HG03060 (cell line): ENCODE measurements at regions not wholly inside any gene's neighbourhood (a gene's known extent, or its start where the extent isn't known, plus 50 kb on each side); places are given as distances from the start of the nearest gene placed in this dataset.
"Not testable (repeated sequence)": the region's sequence is repeated elsewhere in the genome, so short reads cannot be mapped to it uniquely, and the experiment has no call there.

ENCODE experiments used
- ATAC-seq: cut with Tn5 transposase; IDR thresholded peaks from one replicate; pipeline ENCODE4 v1.9.1; 2021; ENCODE audit warnings: low read depth, moderate number of reproducible peaks; ENCODE audit not compliant: unreplicated experiment

GRCh38 chr1:208681878-208682663 lies 437.9 kb upstream of the PLXNA2 start:
- ATAC-seq: no peak

GRCh38 chr1:208682664-208683013 lies 438.5 kb upstream of the PLXNA2 start:
- ATAC-seq: no peak

GRCh38 chr1:208683141-208683540 lies 439.0 kb upstream of the PLXNA2 start:
- no peak for ATAC-seq

DNA sequence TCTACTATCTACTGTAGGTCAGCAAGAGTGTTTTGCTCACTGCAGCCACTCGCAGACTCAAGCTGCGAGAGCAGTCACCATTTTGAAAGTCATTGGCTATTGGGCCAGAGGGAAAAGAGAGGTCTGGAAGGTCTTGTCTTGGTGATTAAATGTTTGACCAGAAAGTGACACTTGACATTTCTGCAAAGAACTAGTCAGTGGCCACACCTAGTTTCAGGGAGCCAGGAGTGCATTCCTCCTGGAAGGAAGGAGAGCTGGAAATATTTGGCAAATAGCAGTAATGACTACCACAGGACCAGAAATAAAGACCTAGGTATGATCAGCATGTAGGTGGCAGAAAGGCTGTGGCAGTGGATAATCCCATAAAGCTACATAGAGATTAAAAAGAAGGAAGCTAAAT lies 440.0 kb upstream of the PLXNA2 start:
- ATAC-seq: no peak

DNA sequence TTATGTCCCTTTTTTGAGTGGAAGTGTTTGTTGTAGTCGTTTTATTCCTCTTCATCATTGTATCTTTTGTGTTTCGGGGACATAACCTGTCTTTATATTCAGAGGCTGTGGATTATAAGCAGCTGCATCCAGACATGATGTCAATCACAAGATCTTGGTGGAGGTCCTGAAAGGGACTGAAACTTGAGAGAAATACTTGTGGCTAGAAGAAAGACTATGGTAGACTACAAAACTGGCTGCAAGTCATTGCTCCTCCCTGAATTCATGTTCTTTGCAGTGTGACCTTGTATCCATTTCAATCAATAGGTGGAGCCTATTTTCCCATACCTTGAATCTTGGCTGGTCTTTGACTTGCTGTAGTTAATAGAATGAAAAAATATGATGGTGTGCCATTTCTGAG lies 442.4 kb upstream of the PLXNA2 start:
- no peak for ATAC-seq

DNA sequence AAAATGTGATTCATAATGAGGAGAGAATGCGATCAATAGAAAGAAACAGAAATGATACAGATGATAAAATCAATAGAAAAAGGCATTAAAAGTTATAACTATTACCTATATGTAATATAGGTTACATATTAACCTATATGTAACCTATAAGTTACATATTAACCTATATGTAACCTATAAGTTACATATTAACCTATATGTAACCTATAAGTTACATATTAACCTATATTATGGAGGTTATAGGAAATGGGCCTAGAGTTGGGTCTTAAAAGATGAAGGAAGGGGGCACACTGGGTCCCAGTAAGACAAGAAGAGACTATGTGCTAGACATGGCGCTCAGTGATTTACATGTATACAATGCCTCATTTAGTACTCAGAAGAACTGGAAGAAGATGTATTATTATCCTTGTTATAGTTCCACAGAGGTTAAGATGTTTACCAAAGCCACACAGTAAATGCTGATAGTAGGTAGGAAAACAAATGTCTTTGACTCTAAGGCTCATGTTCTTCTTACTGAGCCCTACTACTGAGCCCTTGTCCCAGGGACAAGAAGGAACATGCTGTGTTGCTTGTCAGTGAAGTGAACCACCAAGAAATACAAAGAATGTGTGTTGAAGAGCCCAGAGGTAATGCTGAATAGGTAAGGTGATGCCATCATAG lies 444.6 kb upstream of the PLXNA2 start:
- no peak for ATAC-seq

- no peak for ATAC-seq
Observed at GRCh38 chr1:208691012-208691411, 446.8 kb upstream of the PLXNA2 start.

DNA sequence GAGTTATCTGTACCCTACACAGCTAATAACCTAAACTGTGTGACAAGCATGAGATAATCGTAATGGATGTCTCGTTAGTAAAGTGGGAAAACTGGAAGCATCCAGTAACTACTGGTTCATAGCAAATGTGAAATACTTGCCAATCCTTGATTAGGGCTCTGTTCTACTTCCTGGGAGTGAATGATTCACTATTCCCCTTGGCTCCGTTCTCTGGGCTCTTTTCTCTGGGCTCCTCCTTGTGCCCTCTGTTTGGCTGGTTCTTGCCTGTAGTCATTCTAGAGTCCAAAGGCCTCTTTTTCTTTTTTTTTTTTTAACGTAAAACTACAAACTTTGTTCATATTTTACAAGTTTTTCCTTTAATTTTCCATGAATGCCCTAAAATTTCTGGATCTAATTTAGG lies 465.8 kb upstream of the PLXNA2 start:
- no peak for ATAC-seq

DNA sequence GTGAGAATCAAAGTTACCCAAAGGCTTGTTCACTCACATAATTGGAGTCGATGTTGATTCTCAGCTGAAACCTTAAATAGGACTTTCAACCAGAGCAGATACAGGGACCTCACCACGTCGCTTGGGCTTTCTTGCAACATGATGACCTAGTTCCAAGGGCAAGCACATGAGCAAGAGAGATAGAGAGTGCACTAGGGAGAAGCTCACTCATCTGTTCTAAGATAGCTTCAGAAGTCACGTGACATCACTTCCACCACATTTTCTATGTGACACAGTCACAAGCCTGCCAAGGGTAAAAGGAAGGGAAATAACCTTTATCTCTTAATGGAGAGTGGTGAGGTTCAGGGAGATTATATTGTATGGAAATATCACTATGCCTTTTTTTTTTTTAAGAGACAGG lies 470.1 kb upstream of the PLXNA2 start:
- no peak for ATAC-seq

DNA sequence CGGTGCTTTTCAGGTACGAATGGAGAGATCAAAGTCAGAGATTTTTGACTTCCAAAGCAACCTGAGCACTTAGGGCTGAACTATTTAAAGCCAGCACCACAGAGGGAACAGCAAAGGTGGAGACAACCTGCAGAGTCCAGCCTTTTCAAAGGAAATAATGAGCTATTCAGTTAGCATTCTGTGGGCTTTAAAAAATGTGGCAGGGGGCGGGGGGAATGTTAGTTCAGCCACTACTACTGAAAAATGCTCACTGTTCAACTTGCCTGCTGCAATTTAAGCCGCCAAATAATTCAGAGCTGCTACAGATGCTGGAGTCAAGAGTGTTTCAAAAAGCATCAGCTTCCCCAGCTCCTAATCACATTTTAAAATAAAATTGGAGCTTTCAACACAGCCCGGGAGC lies 473.3 kb upstream of the PLXNA2 start:
- ATAC-seq: no peak

DNA sequence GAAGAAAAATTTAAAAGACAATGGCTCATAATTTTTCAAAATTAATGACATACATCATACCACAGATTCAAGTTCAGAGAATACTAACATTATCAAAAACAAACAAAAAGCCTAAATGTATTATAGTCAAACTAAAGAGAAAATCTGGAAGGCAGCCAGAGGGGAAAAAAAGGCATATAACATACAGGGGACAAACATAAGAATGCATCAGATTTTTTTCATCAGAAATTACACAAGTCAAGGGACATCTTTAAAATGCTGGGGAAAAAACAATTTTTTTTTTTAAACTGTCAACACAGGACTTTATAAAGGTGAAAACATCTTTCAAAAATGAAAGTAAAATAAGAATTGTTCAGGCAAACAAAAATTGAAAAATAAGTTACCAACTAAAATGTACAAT lies 478.4 kb upstream of the PLXNA2 start:
- no peak for ATAC-seq

DNA sequence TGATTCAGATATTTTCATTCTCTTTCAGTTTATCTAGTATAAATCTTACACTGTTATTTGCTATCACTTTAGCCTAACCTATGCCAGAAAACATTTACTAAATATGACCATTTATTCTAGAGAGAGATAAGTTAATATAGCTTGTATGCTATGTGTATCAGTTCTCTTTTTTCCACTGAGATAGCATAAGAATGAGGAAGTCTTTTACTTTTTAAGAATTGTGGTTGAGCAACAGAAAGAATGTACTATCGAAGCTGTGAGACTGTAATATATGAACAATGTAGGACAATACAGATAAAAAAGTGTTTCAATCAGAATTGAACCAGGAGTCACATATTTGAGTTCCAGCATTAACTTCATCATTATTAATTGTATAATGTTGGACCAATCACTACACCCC lies 479.9 kb upstream of the PLXNA2 start:
- ATAC-seq: no peak

GRCh38 chr1:208728815-208729214 lies 484.6 kb upstream of the PLXNA2 start:
- ATAC-seq: no peak

- peak; percentile 92 for ATAC-seq
Observed at GRCh38 chr1:208731981-208732821, 488.0 kb upstream of the PLXNA2 start.

GRCh38 chr1:208737161-208737560 lies 493.0 kb upstream of the PLXNA2 start:
- no peak for ATAC-seq

- no peak for ATAC-seq
Observed at GRCh38 chr1:208737922-208738321, 493.7 kb upstream of the PLXNA2 start.

GRCh38 chr1:208739636-208740035 lies 495.5 kb upstream of the PLXNA2 start:
- ATAC-seq: not testable (repeated sequence)

DNA sequence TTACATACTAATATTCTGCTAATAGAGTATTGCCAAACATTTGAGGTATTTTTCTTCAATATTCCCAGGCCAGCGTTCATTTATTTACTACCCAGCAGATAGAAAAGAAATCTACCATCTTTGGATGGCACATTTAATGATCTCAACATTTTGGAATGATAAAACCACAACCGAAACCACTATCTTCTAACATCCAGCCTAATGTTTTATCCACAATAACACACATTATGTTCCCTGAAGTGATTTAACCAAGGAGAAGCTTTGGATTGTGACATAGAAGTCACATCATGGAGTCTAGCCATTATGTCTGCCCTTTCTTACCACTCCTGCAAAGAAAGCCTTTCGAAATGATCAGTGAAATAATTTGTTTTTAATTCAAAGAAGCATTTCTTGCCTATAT lies 497.1 kb upstream of the PLXNA2 start:
- no peak for ATAC-seq

DNA sequence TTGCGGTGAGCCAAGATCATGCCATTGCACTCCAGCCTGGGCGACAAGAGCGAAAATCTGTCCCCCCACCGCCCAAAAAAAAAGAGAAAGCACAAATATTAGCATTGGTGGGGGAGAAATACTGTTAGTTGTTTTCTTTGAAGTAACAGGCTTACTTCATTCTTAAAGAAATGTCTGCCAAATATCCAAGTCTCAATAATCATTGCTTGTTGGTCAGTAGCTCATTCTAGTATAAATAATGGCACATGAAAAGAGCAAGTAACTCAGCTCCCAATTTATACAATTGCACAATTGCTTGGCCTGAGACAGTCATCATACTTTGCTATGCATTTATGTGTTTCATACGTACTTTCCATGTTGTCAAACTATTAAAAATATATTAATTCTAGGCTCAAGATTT lies 499.2 kb upstream of the PLXNA2 start:
- no peak for ATAC-seq

DNA sequence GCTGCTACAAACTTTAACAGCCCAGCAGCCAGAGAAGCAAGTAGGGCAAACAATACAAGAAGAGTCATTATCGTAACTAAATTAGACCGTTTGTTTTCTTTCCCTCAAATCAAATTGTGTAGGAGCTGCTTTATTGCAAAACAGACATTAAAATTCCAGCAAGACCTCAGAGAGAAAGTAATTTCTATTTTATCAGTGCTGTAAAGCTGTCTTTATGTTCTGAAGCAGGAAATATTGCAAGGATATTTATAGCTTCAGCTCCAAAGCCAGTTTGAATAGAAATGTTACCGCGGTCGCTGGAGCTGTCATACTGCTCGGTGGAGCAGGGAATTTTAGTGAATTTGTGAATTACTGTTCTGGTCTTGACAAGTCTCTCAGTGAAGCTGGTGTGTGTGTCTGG lies 503.8 kb upstream of the PLXNA2 start:
- no peak for ATAC-seq

- no peak for ATAC-seq
Observed at GRCh38 chr1:208748387-208749165, 504.4 kb upstream of the PLXNA2 start.
